PC-3 (cell line): ENCODE measurements at regions not wholly inside any gene's neighbourhood (a gene's known extent, or its start where the extent isn't known, plus 50 kb on each side); places are given as distances from the start of the nearest gene placed in this dataset.

Experiments used
- EZH2 ChIP-seq: fragments of 300-600 bp; sonication (generic); IDR thresholded peaks from one replicate; pipeline ENCODE4 v1.6.1; 2017; ENCODE audit warnings: antibody characterized with exemption, mild to moderate bottlenecking, low read length; ENCODE audit not compliant: unreplicated experiment
- EZH2phosphoT487 ChIP-seq: fragments of 300-600 bp; sonication (generic); IDR thresholded peaks from 2 replicates; pipeline ENCODE4 v1.6.1; 2018; ENCODE audit warnings: mild to moderate bottlenecking, antibody characterized with exemption, low read length, borderline replicate concordance
- TF ChIP-seq, protein P1 (sequence below): fragments of 300-600 bp; sonication (generic); conservative IDR thresholded peaks from 2 replicates; pipeline ENCODE4 v1.5.1; 2017; ENCODE audit warnings: antibody characterized with exemption, low read depth, mild to moderate bottlenecking, low read length

DNA sequence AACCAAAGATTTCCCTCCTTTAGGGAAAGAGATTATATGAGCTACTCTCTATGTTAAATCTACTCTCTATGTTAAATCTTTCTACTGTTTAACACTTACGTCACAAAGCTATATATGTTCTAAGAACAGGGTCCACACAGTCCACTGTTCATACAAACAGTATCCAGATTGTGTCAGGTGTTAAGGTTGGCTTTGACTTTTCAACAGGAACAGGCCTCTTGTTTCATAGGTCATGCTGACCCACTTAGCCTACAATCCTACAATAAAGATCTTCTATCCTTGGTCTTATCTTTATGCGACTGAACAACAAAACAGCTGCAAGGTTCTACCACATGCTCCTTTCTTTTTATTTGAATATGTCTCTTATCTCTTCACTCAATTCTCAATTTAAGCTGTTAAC, 134.9 kb downstream of the LTN1 start:
- TF ChIP-seq, protein P1, sequence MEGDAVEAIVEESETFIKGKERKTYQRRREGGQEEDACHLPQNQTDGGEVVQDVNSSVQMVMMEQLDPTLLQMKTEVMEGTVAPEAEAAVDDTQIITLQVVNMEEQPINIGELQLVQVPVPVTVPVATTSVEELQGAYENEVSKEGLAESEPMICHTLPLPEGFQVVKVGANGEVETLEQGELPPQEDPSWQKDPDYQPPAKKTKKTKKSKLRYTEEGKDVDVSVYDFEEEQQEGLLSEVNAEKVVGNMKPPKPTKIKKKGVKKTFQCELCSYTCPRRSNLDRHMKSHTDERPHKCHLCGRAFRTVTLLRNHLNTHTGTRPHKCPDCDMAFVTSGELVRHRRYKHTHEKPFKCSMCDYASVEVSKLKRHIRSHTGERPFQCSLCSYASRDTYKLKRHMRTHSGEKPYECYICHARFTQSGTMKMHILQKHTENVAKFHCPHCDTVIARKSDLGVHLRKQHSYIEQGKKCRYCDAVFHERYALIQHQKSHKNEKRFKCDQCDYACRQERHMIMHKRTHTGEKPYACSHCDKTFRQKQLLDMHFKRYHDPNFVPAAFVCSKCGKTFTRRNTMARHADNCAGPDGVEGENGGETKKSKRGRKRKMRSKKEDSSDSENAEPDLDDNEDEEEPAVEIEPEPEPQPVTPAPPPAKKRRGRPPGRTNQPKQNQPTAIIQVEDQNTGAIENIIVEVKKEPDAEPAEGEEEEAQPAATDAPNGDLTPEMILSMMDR: no peak
- no peak for TF ChIP-seq EZH2
- TF ChIP-seq EZH2phosphoT487: no peak
